ENCODE measurements at regions not wholly inside any gene's neighbourhood (a gene's known extent, or its start where the extent isn't known, plus 50 kb on each side); places are given as distances from the start of the nearest gene placed in this dataset.

DNA sequence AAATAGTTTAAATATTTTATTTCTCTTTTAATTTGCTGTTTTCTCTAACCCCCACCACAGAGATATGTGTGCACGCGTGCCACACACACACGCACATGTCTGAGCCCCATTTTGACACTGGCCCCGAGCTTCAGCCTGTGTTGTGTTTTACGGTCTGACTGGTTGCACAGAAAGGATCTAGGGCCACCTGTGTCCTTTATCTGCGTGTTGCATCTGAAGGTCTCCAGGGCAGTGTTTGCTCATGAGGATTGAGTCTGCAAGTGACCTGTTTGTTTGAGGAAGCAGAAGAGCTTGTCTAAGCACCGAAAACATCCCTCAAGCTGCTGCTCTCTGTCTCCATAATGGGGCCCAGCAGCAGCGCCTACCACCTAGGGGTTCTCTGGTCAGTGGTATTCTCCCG, 266.4 kb upstream of the LYZL1 start (continued):
- TF ChIP-seq, protein P1, sequence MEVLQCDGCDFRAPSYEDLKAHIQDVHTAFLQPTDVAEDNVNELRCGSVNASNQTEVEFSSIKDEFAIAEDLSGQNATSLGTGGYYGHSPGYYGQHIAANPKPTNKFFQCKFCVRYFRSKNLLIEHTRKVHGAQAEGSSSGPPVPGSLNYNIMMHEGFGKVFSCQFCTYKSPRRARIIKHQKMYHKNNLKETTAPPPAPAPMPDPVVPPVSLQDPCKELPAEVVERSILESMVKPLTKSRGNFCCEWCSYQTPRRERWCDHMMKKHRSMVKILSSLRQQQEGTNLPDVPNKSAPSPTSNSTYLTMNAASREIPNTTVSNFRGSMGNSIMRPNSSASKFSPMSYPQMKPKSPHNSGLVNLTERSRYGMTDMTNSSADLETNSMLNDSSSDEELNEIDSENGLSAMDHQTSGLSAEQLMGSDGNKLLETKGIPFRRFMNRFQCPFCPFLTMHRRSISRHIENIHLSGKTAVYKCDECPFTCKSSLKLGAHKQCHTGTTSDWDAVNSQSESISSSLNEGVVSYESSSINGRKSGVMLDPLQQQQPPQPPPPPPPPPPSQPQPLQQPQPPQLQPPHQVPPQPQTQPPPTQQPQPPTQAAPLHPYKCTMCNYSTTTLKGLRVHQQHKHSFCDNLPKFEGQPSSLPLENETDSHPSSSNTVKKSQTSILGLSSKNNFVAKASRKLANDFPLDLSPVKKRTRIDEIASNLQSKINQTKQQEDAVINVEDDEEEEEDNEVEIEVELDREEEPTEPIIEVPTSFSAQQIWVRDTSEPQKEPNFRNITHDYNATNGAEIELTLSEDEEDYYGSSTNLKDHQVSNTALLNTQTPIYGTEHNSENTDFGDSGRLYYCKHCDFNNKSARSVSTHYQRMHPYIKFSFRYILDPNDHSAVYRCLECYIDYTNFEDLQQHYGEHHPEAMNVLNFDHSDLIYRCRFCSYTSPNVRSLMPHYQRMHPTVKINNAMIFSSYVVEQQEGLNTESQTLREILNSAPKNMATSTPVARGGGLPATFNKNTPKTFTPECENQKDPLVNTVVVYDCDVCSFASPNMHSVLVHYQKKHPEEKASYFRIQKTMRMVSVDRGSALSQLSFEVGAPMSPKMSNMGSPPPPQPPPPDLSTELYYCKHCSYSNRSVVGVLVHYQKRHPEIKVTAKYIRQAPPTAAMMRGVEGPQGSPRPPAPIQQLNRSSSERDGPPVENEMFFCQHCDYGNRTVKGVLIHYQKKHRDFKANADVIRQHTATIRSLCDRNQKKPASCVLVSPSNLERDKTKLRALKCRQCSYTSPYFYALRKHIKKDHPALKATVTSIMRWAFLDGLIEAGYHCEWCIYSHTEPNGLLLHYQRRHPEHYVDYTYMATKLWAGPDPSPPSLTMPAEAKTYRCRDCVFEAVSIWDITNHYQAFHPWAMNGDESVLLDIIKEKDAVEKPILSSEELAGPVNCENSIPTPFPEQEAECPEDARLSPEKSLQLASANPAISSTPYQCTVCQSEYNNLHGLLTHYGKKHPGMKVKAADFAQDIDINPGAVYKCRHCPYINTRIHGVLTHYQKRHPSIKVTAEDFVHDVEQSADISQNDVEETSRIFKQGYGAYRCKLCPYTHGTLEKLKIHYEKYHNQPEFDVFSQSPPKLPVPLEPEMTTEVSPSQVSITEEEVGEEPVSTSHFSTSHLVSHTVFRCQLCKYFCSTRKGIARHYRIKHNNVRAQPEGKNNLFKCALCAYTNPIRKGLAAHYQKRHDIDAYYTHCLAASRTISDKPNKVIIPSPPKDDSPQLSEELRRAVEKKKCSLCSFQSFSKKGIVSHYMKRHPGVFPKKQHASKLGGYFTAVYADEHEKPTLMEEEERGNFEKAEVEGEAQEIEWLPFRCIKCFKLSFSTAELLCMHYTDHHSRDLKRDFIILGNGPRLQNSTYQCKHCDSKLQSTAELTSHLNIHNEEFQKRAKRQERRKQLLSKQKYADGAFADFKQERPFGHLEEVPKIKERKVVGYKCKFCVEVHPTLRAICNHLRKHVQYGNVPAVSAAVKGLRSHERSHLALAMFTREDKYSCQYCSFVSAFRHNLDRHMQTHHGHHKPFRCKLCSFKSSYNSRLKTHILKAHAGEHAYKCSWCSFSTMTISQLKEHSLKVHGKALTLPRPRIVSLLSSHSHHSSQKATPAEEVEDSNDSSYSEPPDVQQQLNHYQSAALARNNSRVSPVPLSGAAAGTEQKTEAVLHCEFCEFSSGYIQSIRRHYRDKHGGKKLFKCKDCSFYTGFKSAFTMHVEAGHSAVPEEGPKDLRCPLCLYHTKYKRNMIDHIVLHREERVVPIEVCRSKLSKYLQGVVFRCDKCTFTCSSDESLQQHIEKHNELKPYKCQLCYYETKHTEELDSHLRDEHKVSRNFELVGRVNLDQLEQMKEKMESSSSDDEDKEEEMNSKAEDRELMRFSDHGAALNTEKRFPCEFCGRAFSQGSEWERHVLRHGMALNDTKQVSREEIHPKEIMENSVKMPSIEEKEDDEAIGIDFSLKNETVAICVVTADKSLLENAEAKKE (CRISPR knock-in tag; IDR thresholded peaks at IDR 0.05), result no peak
- TF ChIP-seq EZH2 (IDR thresholded peaks at IDR 0.05; ENCODE audit: low read depth, unreplicated experiment), result no peak
- no peak for TF ChIP-seq STAT1 (IDR thresholded peaks at IDR 0.05; ENCODE audit: unreplicated experiment)
- TF ChIP-seq CREB1 (CRISPR knock-in tag; IDR thresholded peaks at IDR 0.05; ENCODE audit: low read depth), result no peak
- TF ChIP-seq, protein P2, sequence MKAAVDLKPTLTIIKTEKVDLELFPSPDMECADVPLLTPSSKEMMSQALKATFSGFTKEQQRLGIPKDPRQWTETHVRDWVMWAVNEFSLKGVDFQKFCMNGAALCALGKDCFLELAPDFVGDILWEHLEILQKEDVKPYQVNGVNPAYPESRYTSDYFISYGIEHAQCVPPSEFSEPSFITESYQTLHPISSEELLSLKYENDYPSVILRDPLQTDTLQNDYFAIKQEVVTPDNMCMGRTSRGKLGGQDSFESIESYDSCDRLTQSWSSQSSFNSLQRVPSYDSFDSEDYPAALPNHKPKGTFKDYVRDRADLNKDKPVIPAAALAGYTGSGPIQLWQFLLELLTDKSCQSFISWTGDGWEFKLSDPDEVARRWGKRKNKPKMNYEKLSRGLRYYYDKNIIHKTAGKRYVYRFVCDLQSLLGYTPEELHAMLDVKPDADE (IDR thresholded peaks at IDR 0.05), result no peak
- TF ChIP-seq POLR2AphosphoS5 (IDR thresholded peaks at IDR 0.05; ENCODE audit: low read depth), result no peak
- TF ChIP-seq EZH2phosphoT487 (IDR thresholded peaks at IDR 0.05; ENCODE audit: unreplicated experiment), result no peak
- TF ChIP-seq, protein P3, sequence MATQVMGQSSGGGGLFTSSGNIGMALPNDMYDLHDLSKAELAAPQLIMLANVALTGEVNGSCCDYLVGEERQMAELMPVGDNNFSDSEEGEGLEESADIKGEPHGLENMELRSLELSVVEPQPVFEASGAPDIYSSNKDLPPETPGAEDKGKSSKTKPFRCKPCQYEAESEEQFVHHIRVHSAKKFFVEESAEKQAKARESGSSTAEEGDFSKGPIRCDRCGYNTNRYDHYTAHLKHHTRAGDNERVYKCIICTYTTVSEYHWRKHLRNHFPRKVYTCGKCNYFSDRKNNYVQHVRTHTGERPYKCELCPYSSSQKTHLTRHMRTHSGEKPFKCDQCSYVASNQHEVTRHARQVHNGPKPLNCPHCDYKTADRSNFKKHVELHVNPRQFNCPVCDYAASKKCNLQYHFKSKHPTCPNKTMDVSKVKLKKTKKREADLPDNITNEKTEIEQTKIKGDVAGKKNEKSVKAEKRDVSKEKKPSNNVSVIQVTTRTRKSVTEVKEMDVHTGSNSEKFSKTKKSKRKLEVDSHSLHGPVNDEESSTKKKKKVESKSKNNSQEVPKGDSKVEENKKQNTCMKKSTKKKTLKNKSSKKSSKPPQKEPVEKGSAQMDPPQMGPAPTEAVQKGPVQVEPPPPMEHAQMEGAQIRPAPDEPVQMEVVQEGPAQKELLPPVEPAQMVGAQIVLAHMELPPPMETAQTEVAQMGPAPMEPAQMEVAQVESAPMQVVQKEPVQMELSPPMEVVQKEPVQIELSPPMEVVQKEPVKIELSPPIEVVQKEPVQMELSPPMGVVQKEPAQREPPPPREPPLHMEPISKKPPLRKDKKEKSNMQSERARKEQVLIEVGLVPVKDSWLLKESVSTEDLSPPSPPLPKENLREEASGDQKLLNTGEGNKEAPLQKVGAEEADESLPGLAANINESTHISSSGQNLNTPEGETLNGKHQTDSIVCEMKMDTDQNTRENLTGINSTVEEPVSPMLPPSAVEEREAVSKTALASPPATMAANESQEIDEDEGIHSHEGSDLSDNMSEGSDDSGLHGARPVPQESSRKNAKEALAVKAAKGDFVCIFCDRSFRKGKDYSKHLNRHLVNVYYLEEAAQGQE (IDR thresholded peaks at IDR 0.05; ENCODE audit: unreplicated experiment), result no peak
- no peak for TF ChIP-seq ZNF114 (CRISPR knock-in tag; IDR thresholded peaks at IDR 0.05)
- no peak for TF ChIP-seq JUNB (IDR thresholded peaks at IDR 0.05; ENCODE audit: unreplicated experiment)

Measured in GM23338 (cell line).